ENCODE measurements at regions not wholly inside any gene's neighbourhood (a gene's known extent, or its start where the extent isn't known, plus 50 kb on each side); places are given as distances from the start of the nearest gene placed in this dataset.

DNA sequence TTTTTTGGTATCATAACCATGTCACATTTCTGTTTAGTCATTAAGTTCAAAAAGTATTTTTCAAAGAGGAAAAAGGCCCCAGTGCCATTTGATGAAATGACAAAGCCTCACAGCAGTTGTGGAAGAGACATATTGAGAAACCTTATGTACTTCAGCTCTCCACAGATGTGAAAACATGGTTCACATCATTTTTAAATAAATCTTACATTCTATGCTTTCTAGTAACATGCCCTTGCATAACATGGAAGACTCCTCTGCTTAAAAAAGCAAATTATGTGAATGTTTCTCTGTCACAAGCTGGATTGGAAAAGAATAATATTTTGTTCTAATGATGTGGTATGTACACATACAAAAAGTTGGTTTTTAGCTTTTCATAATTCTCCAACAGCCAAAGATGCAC, 934.1 kb downstream of the NLGN4Y start:
- no peak overlapping the region for H3K27ac Mint-ChIP-seq
- ChIA-PET POLR2A (no interaction called here), CTCF (no interaction called here)
- H3K9me3 Mint-ChIP-seq (ENCODE audit: insufficient read depth), result no peaks in the 10 kb centered on the region
- no peak overlapping the region for H3K4me3 Mint-ChIP-seq
- no peaks in the 10 kb centered on the region for H3K36me3 Mint-ChIP-seq (ENCODE audit: low read depth)
- DNase-seq, result no peak
- H3K27me3 Mint-ChIP-seq (ENCODE audit: low read depth), result no peaks in the 10 kb centered on the region
- peaks cover 2% of the 10 kb centered on the region for H3K4me1 Mint-ChIP-seq (ENCODE audit: low read depth)
- no peak for ATAC-seq

DNA sequence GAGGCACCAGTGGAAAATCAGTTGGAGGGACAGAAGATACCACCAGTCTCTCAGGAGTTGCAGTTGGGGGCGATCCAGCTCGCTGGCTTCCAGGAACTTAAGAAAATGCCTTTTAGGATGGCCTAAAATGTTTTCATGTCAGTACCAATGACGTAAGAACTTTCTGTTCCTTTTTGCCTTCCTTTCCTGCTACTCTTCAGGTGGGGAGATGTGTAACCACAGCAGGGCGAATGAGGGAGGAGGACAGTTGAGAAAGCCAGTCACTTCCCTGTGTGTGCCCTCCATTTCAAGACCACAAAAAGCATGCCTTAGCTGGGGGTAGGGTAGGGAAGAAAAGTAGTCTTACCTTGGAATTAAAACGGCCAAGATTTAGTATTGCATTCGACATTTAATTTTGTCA, 941.6 kb downstream of the NLGN4Y start:
- H3K4me3 Mint-ChIP-seq, result no peak overlapping the region
- DNase-seq, result no peak
- no peak overlapping the region for H3K27ac Mint-ChIP-seq
- H3K27me3 Mint-ChIP-seq (ENCODE audit: low read depth), result no peaks in the 10 kb centered on the region
- H3K9me3 Mint-ChIP-seq (ENCODE audit: insufficient read depth), result no peaks in the 10 kb centered on the region
- POLR2A ChIA-PET, result no interaction called here
- no peak for ATAC-seq
- CTCF ChIA-PET, result no interaction called here
- no peaks in the 10 kb centered on the region for H3K4me1 Mint-ChIP-seq (ENCODE audit: low read depth)
- H3K36me3 Mint-ChIP-seq (ENCODE audit: low read depth), result no peaks in the 10 kb centered on the region

DNA sequence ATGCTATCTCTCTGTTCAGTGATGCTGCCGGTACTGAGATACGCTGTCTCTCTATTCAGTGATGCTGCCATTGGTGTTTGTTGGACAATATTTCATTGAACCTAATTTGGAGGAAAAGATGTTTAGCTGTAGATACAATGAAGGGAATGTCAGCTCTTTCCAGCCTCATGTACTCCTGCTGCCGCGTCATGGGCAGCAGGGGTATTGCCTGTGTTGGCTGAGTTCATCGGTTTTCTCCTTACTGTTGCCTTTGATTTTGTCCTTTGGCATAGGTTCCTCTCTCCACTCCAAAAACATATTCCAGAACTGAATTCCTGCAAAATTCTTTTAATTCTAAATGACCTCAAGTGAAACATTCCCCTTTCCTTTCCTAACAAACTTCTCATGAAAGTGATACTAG, 942.6 kb downstream of the NLGN4Y start:
- CTCF ChIA-PET, result no interaction called here
- no peak for DNase-seq
- Mint-ChIP-seq H3K4me3 (no peak overlapping the region), H3K36me3 (ENCODE audit: low read depth) (no peaks in the 10 kb centered on the region), H3K4me1 (ENCODE audit: low read depth) (no peaks in the 10 kb centered on the region), H3K27me3 (ENCODE audit: low read depth) (no peaks in the 10 kb centered on the region), H3K9me3 (ENCODE audit: insufficient read depth) (no peaks in the 10 kb centered on the region), H3K27ac (no peak overlapping the region)
- POLR2A ChIA-PET, result no interaction called here
- ATAC-seq, result no peak

DNA sequence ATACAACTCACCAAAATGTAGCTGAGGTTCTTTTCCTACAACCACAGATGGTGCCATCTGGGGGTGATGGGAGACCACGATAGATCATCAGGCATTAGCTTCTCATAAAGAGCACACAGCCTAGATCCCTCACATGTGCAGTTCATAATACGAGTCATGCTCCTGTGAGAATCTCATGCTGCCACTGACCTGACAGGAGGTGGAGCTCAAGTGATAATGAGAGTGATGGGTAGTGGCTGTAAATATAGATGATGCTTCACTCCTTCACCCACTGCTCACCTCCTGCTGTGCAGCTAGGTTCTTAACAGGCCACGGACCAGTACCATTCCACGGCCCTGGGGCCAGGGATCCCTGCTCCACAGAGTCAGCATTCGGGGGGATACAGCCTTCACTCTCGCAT, 943.8 kb downstream of the NLGN4Y start:
- no peaks in the 10 kb centered on the region for H3K4me1 Mint-ChIP-seq (ENCODE audit: low read depth)
- DNase-seq (no peak), ATAC-seq (no peak)
- no peaks in the 10 kb centered on the region for H3K27me3 Mint-ChIP-seq (ENCODE audit: low read depth)
- CTCF ChIA-PET, result no interaction called here
- H3K9me3 Mint-ChIP-seq (ENCODE audit: insufficient read depth), result no peaks in the 10 kb centered on the region
- no peak overlapping the region for H3K27ac Mint-ChIP-seq
- H3K36me3 Mint-ChIP-seq (ENCODE audit: low read depth), result no peaks in the 10 kb centered on the region
- no peak overlapping the region for H3K4me3 Mint-ChIP-seq
- POLR2A ChIA-PET, result interaction anchor here (0.6 kb wide), 1 partner anchor 14 kb away, joined by 4 read pairs; no protein-coding TSS in a partner anchor

DNA sequence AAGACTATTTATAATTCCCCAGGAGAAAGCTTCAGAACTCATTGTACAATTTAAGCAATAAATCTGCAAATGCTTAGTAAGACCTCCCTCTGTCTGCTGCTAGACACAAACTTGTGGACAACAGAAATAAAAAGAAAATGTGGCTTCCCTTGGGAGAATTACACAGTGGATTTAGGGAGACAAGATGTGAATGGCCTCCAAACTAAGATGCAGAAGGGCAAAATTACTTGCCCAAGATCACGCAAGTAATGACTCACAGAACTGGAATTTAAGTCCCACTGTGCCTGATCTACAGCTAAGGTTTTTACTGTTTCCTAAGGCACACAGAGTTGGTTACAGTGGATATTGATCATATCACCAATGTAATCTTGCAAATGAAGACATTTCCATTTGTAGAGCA, 947.0 kb downstream of the NLGN4Y start:
- Mint-ChIP-seq H3K9me3 (ENCODE audit: insufficient read depth) (no peaks in the 10 kb centered on the region), H3K27ac (no peak overlapping the region), H3K4me3 (no peak overlapping the region), H3K27me3 (ENCODE audit: low read depth) (no peaks in the 10 kb centered on the region), H3K36me3 (ENCODE audit: low read depth) (no peaks in the 10 kb centered on the region), H3K4me1 (ENCODE audit: low read depth) (no peaks in the 10 kb centered on the region)
- CTCF ChIA-PET, result no interaction called here
- no peak for ATAC-seq
- DNase-seq, result no peak
- POLR2A ChIA-PET, result no interaction called here

DNA sequence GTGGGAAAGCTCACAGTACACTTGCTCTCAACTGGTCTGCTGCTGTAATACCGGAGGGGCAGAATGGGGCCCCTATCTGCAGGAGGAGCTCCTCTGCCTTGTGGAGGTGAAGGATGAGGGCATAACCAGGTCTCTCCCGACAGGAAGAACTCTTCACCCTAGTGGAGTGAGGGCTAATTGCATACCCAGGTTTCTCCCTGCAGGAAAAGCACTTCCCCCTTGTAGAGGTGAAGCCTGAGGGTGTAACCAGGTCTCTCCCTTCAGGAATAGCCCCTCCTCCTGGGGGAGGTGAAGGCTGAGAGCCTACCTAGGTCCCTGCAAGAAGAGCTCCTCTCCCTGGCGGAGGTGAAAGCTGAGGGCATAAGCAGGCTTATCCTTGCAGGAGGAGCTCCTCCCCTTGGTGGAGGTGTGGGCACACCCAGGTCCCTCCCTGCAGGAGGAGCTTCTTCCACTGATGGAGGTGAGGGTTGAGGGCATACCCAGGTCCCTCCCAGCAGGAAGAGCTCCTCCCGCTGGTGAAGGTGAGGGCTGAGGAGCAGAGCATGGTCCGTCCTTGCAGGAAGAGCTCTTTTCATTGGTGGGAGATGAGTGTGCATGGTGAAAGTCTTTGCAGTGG, 954.1 kb downstream of the NLGN4Y start:
- Mint-ChIP-seq H3K4me1 (ENCODE audit: low read depth) (no peaks in the 10 kb centered on the region), H3K4me3 (no peak overlapping the region), H3K9me3 (ENCODE audit: insufficient read depth) (no peaks in the 10 kb centered on the region), H3K36me3 (ENCODE audit: low read depth) (no peaks in the 10 kb centered on the region), H3K27ac (no peak overlapping the region), H3K27me3 (ENCODE audit: low read depth) (no peaks in the 10 kb centered on the region)
- ATAC-seq, result no peak
- CTCF ChIA-PET, result no interaction called here
- POLR2A ChIA-PET, result interaction anchor here (0.7 kb wide), 1 partner anchor 41 kb away, joined by 3 read pairs; no protein-coding TSS in a partner anchor
- DNase-seq, result no peak

DNA sequence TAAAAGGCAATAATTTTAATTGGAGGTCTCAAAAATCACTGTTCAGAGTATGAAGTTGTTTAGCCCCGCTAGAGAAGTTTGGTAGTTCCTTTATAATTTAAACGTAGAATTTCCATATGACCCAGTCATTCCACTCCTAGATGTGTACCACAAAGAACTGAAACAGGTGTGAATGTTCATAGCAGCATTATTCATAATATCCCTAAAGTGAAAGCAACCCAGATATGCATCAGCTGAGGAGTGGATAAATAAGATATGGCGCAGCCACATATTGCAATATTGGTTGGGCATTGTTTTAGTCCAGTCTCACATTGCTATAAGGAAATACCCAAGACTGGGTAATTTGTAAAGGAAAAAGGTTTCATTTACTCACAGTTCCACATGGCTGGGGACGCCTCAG, 976.2 kb downstream of the NLGN4Y start:
- POLR2A ChIA-PET, result no interaction called here
- CTCF ChIA-PET, result no interaction called here
- Mint-ChIP-seq H3K27ac (no peak overlapping the region), H3K4me3 (no peak overlapping the region), H3K36me3 (ENCODE audit: low read depth) (no peaks in the 10 kb centered on the region), H3K9me3 (ENCODE audit: insufficient read depth) (no peaks in the 10 kb centered on the region), H3K27me3 (ENCODE audit: low read depth) (no peaks in the 10 kb centered on the region), H3K4me1 (ENCODE audit: low read depth) (no peaks in the 10 kb centered on the region)
- ATAC-seq (no peak), DNase-seq (no peak)

DNA sequence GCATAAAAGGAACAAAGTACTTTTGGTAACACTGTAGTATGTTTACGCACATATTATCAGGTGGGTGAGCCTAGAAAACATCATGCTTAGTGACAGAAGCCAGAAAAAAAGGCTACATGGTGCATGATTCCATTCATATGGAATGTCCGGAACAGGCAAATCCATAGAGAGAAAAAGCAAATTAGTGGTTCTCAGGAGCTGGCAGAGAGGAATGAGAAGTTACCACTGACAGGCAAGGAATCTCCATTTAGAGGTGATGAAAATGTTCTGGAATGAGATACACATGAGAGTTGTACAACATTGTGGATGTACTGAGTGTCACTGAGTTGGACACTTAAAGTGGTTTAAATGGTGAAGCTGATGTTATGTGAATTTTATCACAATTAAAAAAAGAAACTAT, 976.9 kb downstream of the NLGN4Y start:
- Mint-ChIP-seq H3K4me1 (ENCODE audit: low read depth) (no peaks in the 10 kb centered on the region), H3K4me3 (no peak overlapping the region), H3K27me3 (ENCODE audit: low read depth) (no peaks in the 10 kb centered on the region), H3K36me3 (ENCODE audit: low read depth) (no peaks in the 10 kb centered on the region), H3K27ac (no peak overlapping the region), H3K9me3 (ENCODE audit: insufficient read depth) (no peaks in the 10 kb centered on the region)
- DNase-seq (no peak), ATAC-seq (no peak)
- ChIA-PET POLR2A (no interaction called here), CTCF (no interaction called here)

DNA sequence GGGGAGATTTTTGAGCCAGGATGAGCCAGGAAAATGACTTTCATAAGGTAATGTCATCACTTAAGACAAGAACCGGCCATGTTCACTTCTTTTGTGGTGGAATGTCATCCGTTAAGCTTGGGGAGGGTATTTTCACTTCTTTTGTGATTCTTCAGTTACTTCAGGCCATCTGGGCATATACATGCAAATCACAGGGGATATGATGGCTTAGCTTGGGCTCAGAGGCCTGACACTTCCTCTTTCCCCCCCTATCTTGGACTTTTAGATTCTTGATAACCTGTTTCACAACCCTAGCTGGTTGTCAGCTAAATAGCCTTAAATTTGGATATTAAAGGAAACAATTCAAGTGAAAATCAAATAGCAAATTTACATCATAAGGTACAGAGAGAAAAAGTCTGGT, 986.0 kb downstream of the NLGN4Y start:
- no peaks in the 10 kb centered on the region for H3K27me3 Mint-ChIP-seq (ENCODE audit: low read depth)
- ATAC-seq (no peak), DNase-seq (no peak)
- POLR2A ChIA-PET, result no interaction called here
- no peak overlapping the region for H3K27ac Mint-ChIP-seq
- CTCF ChIA-PET, result no interaction called here
- no peaks in the 10 kb centered on the region for H3K36me3 Mint-ChIP-seq (ENCODE audit: low read depth)
- no peak overlapping the region for H3K4me3 Mint-ChIP-seq
- no peaks in the 10 kb centered on the region for H3K4me1 Mint-ChIP-seq (ENCODE audit: low read depth)
- no peaks in the 10 kb centered on the region for H3K9me3 Mint-ChIP-seq (ENCODE audit: insufficient read depth)

DNA sequence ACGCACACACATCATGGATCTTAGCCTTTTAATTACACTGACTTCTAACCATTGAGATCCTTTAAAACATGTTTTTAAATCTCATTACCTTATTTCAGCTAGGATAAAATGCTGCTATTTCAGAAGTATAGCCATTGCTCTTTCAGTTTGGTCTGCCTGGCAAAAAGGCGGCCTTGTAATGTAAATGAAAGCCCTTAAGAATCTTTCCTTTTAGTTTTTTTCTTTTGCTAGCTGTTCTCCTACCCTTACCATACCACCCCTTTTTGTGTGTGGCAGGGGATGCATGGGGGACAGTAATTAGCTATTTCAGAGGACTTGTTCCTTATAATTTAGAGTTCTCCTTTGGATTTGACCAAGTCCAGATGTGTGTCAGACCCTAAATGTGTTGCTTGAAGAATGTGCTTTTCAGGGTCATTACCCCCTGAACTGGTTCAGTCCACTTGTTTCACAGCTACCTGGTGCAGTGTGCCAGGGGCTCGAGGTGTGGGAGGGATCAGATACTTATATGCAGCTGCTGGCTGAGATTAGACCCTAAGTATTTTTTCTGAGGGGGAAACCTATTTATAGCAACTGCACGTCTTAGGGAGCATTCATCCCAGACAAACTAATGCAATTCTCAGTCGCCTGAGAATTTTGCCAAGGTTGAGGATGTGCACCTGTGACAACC, 986.8 kb downstream of the NLGN4Y start:
- POLR2A ChIA-PET, result no interaction called here
- CTCF ChIA-PET, result no interaction called here
- Mint-ChIP-seq H3K27ac (no peak overlapping the region), H3K4me1 (ENCODE audit: low read depth) (no peaks in the 10 kb centered on the region), H3K9me3 (ENCODE audit: insufficient read depth) (no peaks in the 10 kb centered on the region), H3K27me3 (ENCODE audit: low read depth) (no peaks in the 10 kb centered on the region), H3K4me3 (no peak overlapping the region), H3K36me3 (ENCODE audit: low read depth) (no peaks in the 10 kb centered on the region)
- ATAC-seq (no peak), DNase-seq (no peak)

DNA sequence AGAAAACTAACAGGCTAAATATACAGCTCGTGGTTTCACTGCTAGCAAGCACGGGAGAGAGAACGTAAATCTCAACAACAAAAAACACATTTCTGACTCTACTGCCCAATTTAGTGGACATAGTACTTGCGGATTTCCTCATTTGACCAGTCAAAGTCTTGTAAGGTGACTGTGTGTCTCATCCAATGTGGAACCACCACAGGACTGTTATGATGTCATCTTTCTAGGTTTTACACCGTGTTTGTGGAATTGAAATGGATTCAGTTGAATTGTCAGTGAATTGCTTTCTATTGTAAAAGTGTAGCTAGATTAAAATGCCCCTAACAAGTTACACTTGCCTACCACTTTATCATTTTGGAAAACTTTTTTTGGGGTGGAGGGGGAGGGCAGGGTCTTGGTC, 1010.8 kb downstream of the NLGN4Y start:
- Mint-ChIP-seq H3K4me3 (no peak overlapping the region), H3K27ac (no peak overlapping the region), H3K27me3 (ENCODE audit: low read depth) (no peaks in the 10 kb centered on the region), H3K36me3 (ENCODE audit: low read depth) (no peaks in the 10 kb centered on the region), H3K4me1 (ENCODE audit: low read depth) (no peaks in the 10 kb centered on the region), H3K9me3 (ENCODE audit: insufficient read depth) (no peaks in the 10 kb centered on the region)
- CTCF ChIA-PET, result no interaction called here
- no peak for ATAC-seq
- POLR2A ChIA-PET, result no interaction called here
- no peak for DNase-seq

DNA sequence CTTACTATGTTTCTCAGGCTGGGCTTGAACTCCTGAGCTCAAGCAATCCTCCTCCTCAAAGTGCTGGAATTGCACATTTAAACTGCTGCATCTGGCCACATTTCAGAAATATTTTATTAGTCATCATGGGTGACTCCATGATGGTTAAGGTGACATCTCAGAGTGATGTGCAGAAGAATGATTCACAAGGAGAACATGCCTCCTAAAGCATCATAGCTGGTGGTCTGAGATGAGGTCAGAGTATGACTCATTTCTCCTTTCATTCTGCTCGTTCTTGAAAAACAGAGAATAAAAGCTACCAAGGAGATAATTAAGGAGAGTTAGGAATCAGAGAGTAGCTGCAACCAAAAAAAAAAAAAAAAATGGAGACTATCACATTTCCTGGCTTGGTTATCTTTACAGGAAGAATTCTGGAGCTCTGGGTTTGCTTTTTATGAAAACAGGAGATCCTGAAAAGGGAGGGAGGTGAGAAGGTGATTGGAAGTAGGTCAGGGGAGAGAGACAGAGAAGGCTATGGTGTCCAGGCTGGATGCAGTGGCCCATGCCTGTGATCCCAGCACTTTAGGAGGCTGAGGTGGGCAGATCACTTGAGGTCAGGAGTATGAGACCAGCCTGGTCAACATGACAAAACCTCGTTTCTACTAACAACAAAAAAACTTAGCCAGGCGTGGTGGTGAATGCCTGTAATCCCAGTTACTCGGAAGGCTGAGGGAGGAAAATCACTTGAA, 1011.6 kb downstream of the NLGN4Y start:
- Mint-ChIP-seq H3K27ac (no peak overlapping the region), H3K4me1 (ENCODE audit: low read depth) (no peaks in the 10 kb centered on the region), H3K4me3 (no peak overlapping the region), H3K36me3 (ENCODE audit: low read depth) (no peaks in the 10 kb centered on the region), H3K27me3 (ENCODE audit: low read depth) (no peaks in the 10 kb centered on the region), H3K9me3 (ENCODE audit: insufficient read depth) (no peaks in the 10 kb centered on the region)
- CTCF ChIA-PET, result no interaction called here
- ATAC-seq (no peak), DNase-seq (no peak)
- POLR2A ChIA-PET, result no interaction called here

DNA sequence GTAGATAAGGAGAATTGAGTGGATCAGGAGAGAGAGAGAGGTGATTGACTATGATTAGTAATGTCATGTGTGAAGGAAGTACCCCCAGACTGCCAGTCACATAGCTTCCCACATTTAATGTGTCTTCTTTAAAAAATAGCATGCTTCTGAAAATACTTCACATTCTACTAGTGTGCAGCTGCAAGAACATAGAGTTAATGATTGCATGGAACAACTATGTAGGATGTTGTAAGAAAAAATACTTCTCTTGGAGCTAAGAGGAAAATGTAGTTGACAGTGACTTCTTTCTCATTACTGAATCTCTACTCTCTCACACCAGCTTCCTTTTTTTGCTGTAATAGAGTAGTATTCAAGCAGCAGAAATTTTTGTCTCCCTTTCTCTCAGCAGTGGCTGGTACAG, 1016.2 kb downstream of the NLGN4Y start:
- no peaks in the 10 kb centered on the region for H3K36me3 Mint-ChIP-seq (ENCODE audit: low read depth)
- POLR2A ChIA-PET, result no interaction called here
- no peak overlapping the region for H3K27ac Mint-ChIP-seq

More for the DNA sequence above, 1016.2 kb downstream of the NLGN4Y start:
- CTCF ChIA-PET, result no interaction called here
- Mint-ChIP-seq H3K9me3 (ENCODE audit: insufficient read depth) (no peaks in the 10 kb centered on the region), H3K4me3 (no peak overlapping the region), H3K27me3 (ENCODE audit: low read depth) (no peaks in the 10 kb centered on the region), H3K4me1 (ENCODE audit: low read depth) (no peaks in the 10 kb centered on the region)
- ATAC-seq (no peak), DNase-seq (no peak)
